Activated CD8-positive, alpha-beta memory T cell treated with anti-CD3 and anti-CD28 coated beads for 36 hours (primary cell): ENCODE measurements at regions not wholly inside any gene's neighbourhood (a gene's known extent, or its start where the extent isn't known, plus 50 kb on each side); places are given as distances from the start of the nearest gene placed in this dataset.

Experiments used
- CTCF ChIA-PET: fragments of 350-600 bp; sonication (Branson Sonifier 250); formaldehyde crosslinking; loops from one replicate; lab custom pipeline; 2021; ENCODE audit warnings: antibody characterized with exemption; lab: Charles Lee
- POLR2A ChIA-PET: fragments of 350-600 bp; sonication (Branson Sonifier 250); formaldehyde crosslinking; loops from one replicate; lab custom pipeline; 2021; ENCODE audit warnings: antibody characterized with exemption; lab: Charles Lee

DNA sequence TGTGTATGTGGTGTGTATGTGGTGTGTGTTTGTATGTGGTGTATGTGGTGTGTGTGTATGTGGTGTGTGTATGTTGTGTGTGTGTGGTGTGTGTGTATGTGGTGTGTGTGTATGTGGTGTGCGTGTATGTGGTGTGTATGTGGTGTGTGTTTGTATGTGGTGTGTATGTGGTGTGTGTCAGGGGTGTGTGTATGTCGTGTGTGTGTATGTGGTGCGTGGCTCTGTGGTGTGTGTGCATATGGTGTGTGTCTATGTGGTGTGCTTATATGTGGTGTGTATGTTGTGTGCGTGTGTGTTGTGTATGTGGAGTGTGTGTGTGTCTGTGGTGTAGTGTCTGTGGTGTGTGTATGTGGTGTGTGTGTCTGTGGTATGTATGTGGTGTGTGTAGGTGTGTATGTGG lies 62.5 kb upstream of the MEDAG start:
- ChIA-PET POLR2A (no interaction called here), CTCF (no interaction called here)

DNA sequence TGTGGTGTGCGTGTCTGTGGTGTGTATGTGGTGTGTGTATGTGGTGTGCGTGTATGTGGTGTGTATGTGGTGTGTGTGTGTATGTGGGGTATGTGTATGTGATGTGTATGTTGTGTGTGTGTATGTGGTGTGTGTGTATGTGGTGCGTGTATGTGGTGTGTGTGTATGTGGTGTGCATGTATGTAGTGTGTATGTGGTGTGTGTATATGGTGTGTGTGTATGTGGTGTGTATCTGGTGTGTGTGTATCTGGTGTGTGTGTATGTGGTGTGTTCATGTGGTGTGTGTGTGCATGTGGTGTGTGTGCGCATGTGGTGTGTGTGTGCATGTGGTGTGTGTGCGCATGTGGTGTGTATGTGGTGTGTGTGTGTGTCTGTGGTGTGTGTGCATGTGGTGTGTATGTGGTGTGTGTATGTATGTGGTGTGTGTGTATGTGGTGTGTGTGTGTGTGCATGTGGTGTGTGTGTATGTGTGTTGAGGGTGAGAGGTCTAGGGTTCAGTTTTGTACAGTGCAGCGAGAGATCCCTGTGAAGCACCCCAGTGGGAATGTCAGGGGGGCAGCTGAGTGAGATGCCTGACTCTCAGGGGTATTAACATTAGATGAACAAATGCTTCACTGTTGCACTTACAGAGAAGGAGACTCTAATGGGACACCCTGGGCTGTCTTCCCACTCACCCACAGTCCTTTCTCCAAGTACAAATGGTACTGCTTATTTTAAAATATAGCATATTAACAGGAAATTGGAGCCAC lies 61.3 kb upstream of the MEDAG start:
- CTCF ChIA-PET: no interaction called here
- POLR2A ChIA-PET: no interaction called here

GRCh38 chr13:30845297-30846214 lies 60.5 kb upstream of the MEDAG start:
- ChIA-PET POLR2A (no interaction called here), CTCF (no interaction called here)

GRCh38 chr13:30846311-30846710 lies 59.8 kb upstream of the MEDAG start:
- ChIA-PET POLR2A (no interaction called here), CTCF (no interaction called here)

GRCh38 chr13:30846866-30847265 lies 59.2 kb upstream of the MEDAG start:
- POLR2A ChIA-PET: interaction anchor here (0.6 kb wide), 1 partner anchor 24 kb away, joined by 3 read pairs; no protein-coding TSS in a partner anchor

GRCh38 chr13:30847650-30848307 lies 58.3 kb upstream of the MEDAG start:
- CTCF ChIA-PET: no interaction called here

More at GRCh38 chr13:30846866-30847265, 59.2 kb upstream of the MEDAG start:
- CTCF ChIA-PET: no interaction called here

DNA sequence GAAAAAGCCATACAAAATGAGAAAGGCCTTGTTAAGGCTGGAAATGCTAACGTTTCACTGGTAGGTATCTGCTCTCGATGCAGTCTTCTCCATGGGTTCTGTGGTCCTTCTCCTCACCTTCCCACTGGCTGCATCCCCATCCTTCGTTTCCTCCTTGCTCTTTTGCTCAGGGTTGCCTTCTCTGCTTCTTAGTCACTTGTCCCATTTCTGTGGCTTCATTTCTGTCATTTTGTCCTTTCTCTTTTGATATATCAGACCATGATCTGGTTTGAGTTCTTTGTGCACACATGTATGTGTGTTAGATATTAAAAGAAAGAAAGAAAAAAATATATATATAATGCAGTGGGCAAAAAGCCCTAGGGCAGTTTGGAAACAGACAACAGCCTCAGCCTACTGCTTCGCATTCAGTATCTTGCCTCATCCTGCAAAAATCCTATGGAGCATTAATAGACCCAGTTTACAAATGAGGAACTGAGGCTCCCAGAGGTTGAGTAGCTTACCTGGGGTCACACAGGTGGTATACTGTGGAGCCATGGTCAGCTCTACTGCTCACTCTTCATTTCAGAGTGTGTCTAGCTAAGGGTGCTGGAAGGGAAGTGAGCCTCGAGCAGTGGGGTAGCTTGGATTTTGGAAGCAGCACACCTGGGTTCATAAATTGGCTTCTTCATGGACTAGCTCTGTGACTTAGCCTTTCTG lies 57.6 kb upstream of the MEDAG start:
- CTCF ChIA-PET: interaction anchor here (1.3 kb wide), 1 partner anchor 196 kb away, joined by 3 read pairs; no protein-coding TSS in a partner anchor

More at GRCh38 chr13:30847650-30848307, 58.3 kb upstream of the MEDAG start:
- POLR2A ChIA-PET: no interaction called here

DNA sequence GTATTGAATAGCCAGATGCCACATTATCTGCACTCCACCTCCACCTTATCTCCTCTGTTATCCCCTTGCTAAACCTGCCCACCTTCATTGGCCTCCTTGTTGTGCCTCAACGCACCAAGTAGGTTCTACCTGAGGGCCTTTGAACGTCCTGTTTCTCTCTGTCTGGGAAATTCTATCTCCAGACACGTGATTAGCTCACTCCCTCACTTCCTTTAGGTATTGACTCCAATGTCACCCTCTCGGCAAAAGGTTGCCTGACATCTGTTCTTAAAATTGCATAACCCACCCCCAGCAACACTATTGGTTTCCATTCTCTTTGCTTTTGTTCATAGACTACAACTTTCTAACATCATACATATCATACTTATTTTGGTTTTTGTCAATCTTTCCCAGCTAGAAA lies 56.5 kb upstream of the MEDAG start:
- ChIA-PET POLR2A (no interaction called here), CTCF (interaction anchor here (0.8 to 1.3 kb wide), 2 partner anchors 16 to 195 kb away, joined by 3 read pairs; no protein-coding TSS in a partner anchor)

More for the DNA sequence above, 57.6 kb upstream of the MEDAG start:
- POLR2A ChIA-PET: interaction anchor here (0.5 kb wide), 1 partner anchor 469 kb away, joined by 4 read pairs; no protein-coding TSS in a partner anchor

- POLR2A ChIA-PET: no interaction called here
Measured at GRCh38 chr13:30850204-30850866, 55.7 kb upstream of the MEDAG start.

DNA sequence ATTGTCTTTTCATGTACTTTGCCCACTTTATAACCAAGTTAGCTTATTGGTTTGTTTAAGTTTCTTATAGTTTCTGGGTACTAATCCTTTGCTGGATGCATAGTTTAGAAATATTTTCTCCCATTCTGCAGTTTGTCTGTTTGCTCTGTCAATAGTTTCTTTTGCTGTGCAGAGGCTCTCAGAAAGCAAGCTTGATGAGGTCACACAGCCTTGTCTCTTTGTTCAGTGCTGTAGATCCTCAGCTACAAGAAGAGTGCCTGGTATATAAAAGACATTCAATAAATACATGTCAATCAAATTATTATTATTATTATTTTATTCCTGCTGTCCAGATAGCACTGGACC lies 55.2 kb upstream of the MEDAG start:
- ChIA-PET POLR2A (no interaction called here), CTCF (no interaction called here)

More at GRCh38 chr13:30850204-30850866, 55.7 kb upstream of the MEDAG start:
- CTCF ChIA-PET: no interaction called here

DNA sequence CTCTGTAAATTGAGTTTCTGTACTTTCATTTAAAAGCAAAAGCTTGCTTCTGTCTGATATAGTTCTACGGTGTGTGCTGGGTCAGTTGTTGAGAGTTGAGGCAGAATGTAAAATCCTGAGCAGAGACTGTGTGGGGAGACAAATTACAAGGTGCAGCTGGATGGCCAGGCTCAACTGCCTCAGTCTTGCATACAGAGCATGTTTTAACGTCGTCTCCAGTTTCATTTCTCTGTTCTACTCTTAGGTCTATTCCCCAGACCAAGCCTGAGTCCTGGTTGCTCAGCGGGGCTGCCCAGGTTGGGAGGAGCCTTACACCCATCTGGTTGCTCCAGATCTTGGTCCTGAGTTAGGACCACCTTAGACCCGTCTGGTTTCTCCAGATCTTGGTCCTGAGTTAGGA lies 54.4 kb upstream of the MEDAG start:
- ChIA-PET CTCF (no interaction called here), POLR2A (no interaction called here)

DNA sequence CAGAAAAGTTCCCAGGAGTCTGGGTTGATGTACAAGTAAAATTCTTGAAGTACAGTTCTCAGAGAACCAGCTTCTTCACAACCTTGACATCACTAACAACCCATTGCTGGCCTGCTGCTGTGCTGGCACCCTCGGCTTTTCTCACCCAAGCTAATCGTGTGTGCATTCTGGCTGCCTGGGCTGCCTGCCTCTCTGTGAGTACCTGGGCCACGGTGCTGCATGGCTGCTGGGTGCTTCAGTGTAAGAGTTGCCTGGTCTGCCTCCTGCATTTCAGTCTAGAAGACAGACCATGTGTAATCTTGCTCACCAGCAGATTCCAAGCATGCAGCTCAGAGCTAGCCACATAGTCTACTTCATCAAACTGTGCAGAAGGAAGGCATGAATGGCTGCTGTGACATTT lies 50.5 kb upstream of the MEDAG start:
- CTCF ChIA-PET: interaction anchor here (2.2 kb wide), 1 partner anchor 10 kb away, joined by 6 read pairs; no protein-coding TSS in a partner anchor

GRCh38 chr13:30856005-30856790 lies 49.9 kb upstream of the MEDAG start:
- CTCF ChIA-PET: interaction anchor here (2.2 kb wide), 1 partner anchor 10 kb away, joined by 6 read pairs; no protein-coding TSS in a partner anchor
- POLR2A ChIA-PET: interaction anchor here (0.7 kb wide), 1 partner anchor 84 kb away, joined by 10 read pairs; no protein-coding TSS in a partner anchor

More for the DNA sequence above, 50.5 kb upstream of the MEDAG start:
- POLR2A ChIA-PET: interaction anchor here (0.7 kb wide), 1 partner anchor 84 kb away, joined by 10 read pairs; no protein-coding TSS in a partner anchor
